SH-SY5Y (cell line): ENCODE measurements at regions not wholly inside any gene's neighbourhood (a gene's known extent, or its start where the extent isn't known, plus 50 kb on each side); places are given as distances from the start of the nearest gene placed in this dataset.

Experiments used
- GATA2 ChIP-seq: IDR thresholded peaks from 2 replicates; pipeline ENCODE4 v1.6.1; 2011; ENCODE audit warnings: mild to moderate bottlenecking, low read depth, low read length
- GATA3 ChIP-seq: IDR thresholded peaks from 2 replicates; pipeline ENCODE4 v1.6.1; 2011; ENCODE audit warnings: low read depth, mild to moderate bottlenecking, low read length, moderate library complexity

DNA sequence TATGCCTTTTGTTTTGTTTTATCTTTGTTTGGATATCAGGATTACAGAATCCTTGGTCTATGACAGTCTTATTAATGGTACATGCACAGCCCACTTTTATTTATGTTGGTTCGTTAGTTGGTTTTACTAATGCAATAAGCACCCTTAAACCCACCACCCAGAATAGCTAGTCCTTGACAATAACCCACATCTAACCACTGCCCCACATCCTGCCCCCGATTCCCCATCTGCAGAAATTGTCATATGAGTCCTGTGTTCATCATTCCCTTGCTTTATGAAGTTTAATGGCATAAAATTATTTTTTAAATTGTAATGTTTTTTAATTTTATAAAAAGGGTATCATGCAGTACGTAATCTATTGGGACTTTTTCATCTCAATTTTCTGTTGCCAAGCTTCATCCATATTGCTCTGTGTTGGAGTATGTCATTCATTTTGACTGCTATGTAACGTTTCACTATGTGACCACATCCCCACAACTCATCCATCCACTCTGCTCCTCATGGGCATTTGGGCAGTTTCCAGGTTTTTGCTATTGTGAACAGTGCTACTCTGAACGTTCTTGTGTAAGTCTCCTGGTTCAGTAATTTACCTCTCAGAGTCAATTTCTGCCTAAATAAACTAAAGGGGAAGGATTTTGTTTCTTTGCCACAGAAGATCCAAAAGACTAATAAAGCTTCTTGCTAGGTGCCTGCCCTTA, 150.4 kb downstream of the MRPL14 start:
- TF ChIP-seq GATA3: no peak
- no peak for TF ChIP-seq GATA2
